ENCODE measurements at regions not wholly inside any gene's neighbourhood (a gene's known extent, or its start where the extent isn't known, plus 50 kb on each side); places are given as distances from the start of the nearest gene placed in this dataset.

- Histone ChIP-seq H3K27me3 (no peaks in the 10 kb centered on the region), H3K27ac (no peak overlapping the region), H3K4me1 (no peaks in the 10 kb centered on the region), H3K36me3 (no peaks in the 10 kb centered on the region), H3K4me3 (no peak overlapping the region), H3K9me3 (no peaks in the 10 kb centered on the region)
- TF ChIP-seq POLR2A (IDR thresholded peaks at IDR 0.05): no peak
- ATAC-seq (ENCODE audit: low FRiP score in 2 of 2): no peak
- WGBS, 2 donors: 98 to 99% methylated on average over 3 of the region's 3 CpGs
- DNase-seq: no peak
These were observed 459.9 kb upstream of the JARID2 start for GRCh38 chr6:14786008-14786407.

- WGBS, 2 donors: 92 to 99% methylated on average over 3 of the region's 3 CpGs
- no peak for TF ChIP-seq POLR2A (IDR thresholded peaks at IDR 0.05)
- no peak for TF ChIP-seq EP300 (IDR thresholded peaks at IDR 0.05)
- TF ChIP-seq CTCF (IDR thresholded peaks at IDR 0.05): no peak
- no peak for TF ChIP-seq POLR2AphosphoS5 (IDR thresholded peaks at IDR 0.05)
- Histone ChIP-seq H3K9me3 (no peaks in the 10 kb centered on the region), H3K4me3 (no peak overlapping the region), H3K27me3 (no peaks in the 10 kb centered on the region), H3K36me3 (no peaks in the 10 kb centered on the region), H3K4me1 (no peaks in the 10 kb centered on the region), H3K27ac (no peak overlapping the region)
- ATAC-seq (ENCODE audit: low FRiP score in 2 of 2): no peak
- DNase-seq: no peak
These were observed 459.4 kb upstream of the JARID2 start for GRCh38 chr6:14786455-14786854.

GRCh38 chr6:14787250-14787649, 458.6 kb upstream of the JARID2 start:
- TF ChIP-seq POLR2A (IDR thresholded peaks at IDR 0.05) (no peak), CTCF (IDR thresholded peaks at IDR 0.05) (no peak), EP300 (IDR thresholded peaks at IDR 0.05) (no peak), POLR2AphosphoS5 (IDR thresholded peaks at IDR 0.05) (no peak)
- no peak for DNase-seq
- Histone ChIP-seq H3K27ac (no peak overlapping the region), H3K9me3 (no peaks in the 10 kb centered on the region), H3K27me3 (no peaks in the 10 kb centered on the region), H3K36me3 (no peaks in the 10 kb centered on the region), H3K4me3 (no peak overlapping the region), H3K4me1 (no peaks in the 10 kb centered on the region)
- 96 to 97% methylated on average over 2 of the region's 2 CpGs for WGBS, 2 donors
- no peak for ATAC-seq (ENCODE audit: low FRiP score in 2 of 2)

GRCh38 chr6:14787677-14788076, 458.2 kb upstream of the JARID2 start:
- Histone ChIP-seq H3K27ac (no peak overlapping the region), H3K4me1 (no peaks in the 10 kb centered on the region), H3K9me3 (no peaks in the 10 kb centered on the region), H3K36me3 (no peaks in the 10 kb centered on the region), H3K4me3 (no peak overlapping the region), H3K27me3 (no peaks in the 10 kb centered on the region)
- 92 to 93% methylated on average over 2 of the region's 2 CpGs for WGBS, 2 donors
- ATAC-seq (ENCODE audit: low FRiP score in 2 of 2) (no peak), DNase-seq (no peak)
- TF ChIP-seq EP300 (IDR thresholded peaks at IDR 0.05): no peak
- TF ChIP-seq POLR2AphosphoS5 (IDR thresholded peaks at IDR 0.05): no peak

- TF ChIP-seq POLR2A (IDR thresholded peaks at IDR 0.05): no peak
- TF ChIP-seq POLR2AphosphoS5 (IDR thresholded peaks at IDR 0.05): no peak
- TF ChIP-seq CTCF (IDR thresholded peaks at IDR 0.05): no peak
- Histone ChIP-seq H3K27me3 (no peaks in the 10 kb centered on the region), H3K4me1 (no peaks in the 10 kb centered on the region), H3K9me3 (no peaks in the 10 kb centered on the region), H3K36me3 (no peaks in the 10 kb centered on the region), H3K27ac (no peak overlapping the region), H3K4me3 (no peak overlapping the region)
- DNase-seq (no peak), ATAC-seq (ENCODE audit: low FRiP score in 2 of 2) (no peak)
- WGBS, 2 donors: 70 to 84% methylated on average over 4 of the region's 4 CpGs
These were observed 455.9 kb upstream of the JARID2 start for GRCh38 chr6:14789996-14790395.

GRCh38 chr6:14790976-14791375, 454.9 kb upstream of the JARID2 start:
- H3K36me3 ChIP-seq: no peaks in the 10 kb centered on the region
- H3K27me3 ChIP-seq: no peaks in the 10 kb centered on the region
- H3K27ac ChIP-seq: no peak overlapping the region
- no peaks in the 10 kb centered on the region for H3K9me3 ChIP-seq
- ATAC-seq (ENCODE audit: low FRiP score in 2 of 2) (no peak), DNase-seq (no peak)
- WGBS, 2 donors: 53 to 81% methylated on average over 1 of the region's 1 CpG
- no peak overlapping the region for H3K4me3 ChIP-seq
- no peak for TF ChIP-seq POLR2AphosphoS5 (IDR thresholded peaks at IDR 0.05)
- no peak for TF ChIP-seq POLR2A (IDR thresholded peaks at IDR 0.05)
- no peak for TF ChIP-seq EP300 (IDR thresholded peaks at IDR 0.05)
- no peak for TF ChIP-seq CTCF (IDR thresholded peaks at IDR 0.05)
- H3K4me1 ChIP-seq: no peaks in the 10 kb centered on the region

Measured in upper lobe of left lung (tissue), 6 donors.